Nephron progenitor cell (in vitro differentiated cells): ENCODE measurements at regions not wholly inside any gene's neighbourhood (a gene's known extent, or its start where the extent isn't known, plus 50 kb on each side); places are given as distances from the start of the nearest gene placed in this dataset.

Source experiments
- DNase-seq: peaks from one replicate; pipeline ENCODE4 v3.0.0; 2021
- H3K27ac Mint-ChIP-seq: 2 replicates; pipeline ENCODE4 v1.8.0; 2021; ENCODE audit warnings: mild to moderate bottlenecking, moderate library complexity, mixed read lengths
- H3K27me3 Mint-ChIP-seq: 2 replicates; pipeline ENCODE4 v1.8.0; 2021; ENCODE audit warnings: mild to moderate bottlenecking, low read depth, mixed read lengths; ENCODE audit not compliant: poor library complexity
- H3K36me3 Mint-ChIP-seq: 2 replicates; pipeline ENCODE4 v1.8.0; 2021; ENCODE audit warnings: low read depth, mixed read lengths
- H3K4me1 Mint-ChIP-seq: 2 replicates; pipeline ENCODE4 v1.8.0; 2021; ENCODE audit warnings: mixed read lengths
- H3K4me3 Mint-ChIP-seq: 2 replicates; pipeline ENCODE4 v1.8.0; 2021; ENCODE audit warnings: mild to moderate bottlenecking, moderate library complexity, mixed read lengths
- H3K9me3 Mint-ChIP-seq: 2 replicates; pipeline ENCODE4 v1.8.0; 2021; ENCODE audit warnings: mild to moderate bottlenecking, moderate library complexity, mixed read lengths
- TF ChIP-seq, protein P1 (sequence below): fragments of 200-600 bp; sonication (generic); IDR thresholded peaks from 2 replicates; pipeline ENCODE4 v1.5.0; 2021; ENCODE audit warnings: antibody characterized with exemption

GRCh38 chr4:4599481-4600275 is 57.8 kb upstream of the STX18 start:
- H3K27me3 Mint-ChIP-seq: no peaks in the 10 kb centered on the region

GRCh38 chr4:4598851-4599411 is 57.1 kb upstream of the STX18 start:
- Mint-ChIP-seq H3K27ac (no peak overlapping the region), H3K4me3 (no peak overlapping the region), H3K4me1 (peaks cover 32% of the 10 kb centered on the region), H3K9me3 (peaks cover 37% of the 10 kb centered on the region), H3K36me3 (peaks cover 45% of the 10 kb centered on the region), H3K27me3 (no peaks in the 10 kb centered on the region)
- DNase-seq: no peak
- TF ChIP-seq, protein P1, sequence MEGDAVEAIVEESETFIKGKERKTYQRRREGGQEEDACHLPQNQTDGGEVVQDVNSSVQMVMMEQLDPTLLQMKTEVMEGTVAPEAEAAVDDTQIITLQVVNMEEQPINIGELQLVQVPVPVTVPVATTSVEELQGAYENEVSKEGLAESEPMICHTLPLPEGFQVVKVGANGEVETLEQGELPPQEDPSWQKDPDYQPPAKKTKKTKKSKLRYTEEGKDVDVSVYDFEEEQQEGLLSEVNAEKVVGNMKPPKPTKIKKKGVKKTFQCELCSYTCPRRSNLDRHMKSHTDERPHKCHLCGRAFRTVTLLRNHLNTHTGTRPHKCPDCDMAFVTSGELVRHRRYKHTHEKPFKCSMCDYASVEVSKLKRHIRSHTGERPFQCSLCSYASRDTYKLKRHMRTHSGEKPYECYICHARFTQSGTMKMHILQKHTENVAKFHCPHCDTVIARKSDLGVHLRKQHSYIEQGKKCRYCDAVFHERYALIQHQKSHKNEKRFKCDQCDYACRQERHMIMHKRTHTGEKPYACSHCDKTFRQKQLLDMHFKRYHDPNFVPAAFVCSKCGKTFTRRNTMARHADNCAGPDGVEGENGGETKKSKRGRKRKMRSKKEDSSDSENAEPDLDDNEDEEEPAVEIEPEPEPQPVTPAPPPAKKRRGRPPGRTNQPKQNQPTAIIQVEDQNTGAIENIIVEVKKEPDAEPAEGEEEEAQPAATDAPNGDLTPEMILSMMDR: no peak

More at GRCh38 chr4:4599481-4600275, 57.8 kb upstream of the STX18 start:
- Mint-ChIP-seq H3K4me3 (no peak overlapping the region), H3K4me1 (peaks cover 39% of the 10 kb centered on the region), H3K36me3 (peaks cover 41% of the 10 kb centered on the region), H3K27ac (no peak overlapping the region), H3K9me3 (peaks cover 30% of the 10 kb centered on the region)
- no peak for DNase-seq
- TF ChIP-seq, protein P1: no peak

- Mint-ChIP-seq H3K27ac (no peak overlapping the region), H3K4me1 (peaks cover 26% of the 10 kb centered on the region), H3K27me3 (no peaks in the 10 kb centered on the region), H3K36me3 (peaks cover 54% of the 10 kb centered on the region), H3K9me3 (peaks cover 40% of the 10 kb centered on the region), H3K4me3 (no peak overlapping the region)
- DNase-seq: no peak
- TF ChIP-seq, protein P1: no peak
These were observed 54.9 kb upstream of the STX18 start for GRCh38 chr4:4596720-4597119.

DNA sequence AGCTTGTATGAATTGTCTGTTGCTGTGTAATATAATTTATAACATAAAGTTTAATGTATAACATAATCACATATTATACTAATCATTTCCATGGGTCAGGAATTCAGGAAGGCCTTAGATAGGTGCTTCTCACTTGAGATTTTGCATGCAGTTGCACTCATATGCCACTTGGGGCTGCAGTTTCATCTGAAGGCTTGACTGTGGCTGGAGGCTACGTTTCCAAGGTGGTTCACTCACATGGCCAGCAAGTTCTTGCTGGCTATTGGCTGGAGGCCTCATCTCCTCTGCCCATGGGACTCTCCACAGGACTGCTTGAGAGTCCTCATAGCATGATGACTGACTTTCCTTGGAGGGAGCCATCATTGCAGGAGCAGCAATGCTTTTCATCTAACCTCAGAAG is 53.4 kb upstream of the STX18 start:
- Mint-ChIP-seq H3K27me3 (no peaks in the 10 kb centered on the region), H3K36me3 (peaks cover 54% of the 10 kb centered on the region), H3K27ac (no peak overlapping the region), H3K4me1 (peaks cover 38% of the 10 kb centered on the region), H3K9me3 (peaks cover 40% of the 10 kb centered on the region), H3K4me3 (no peak overlapping the region)
- TF ChIP-seq, protein P1: no peak
- no peak for DNase-seq

GRCh38 chr4:4594285-4594920 is 52.6 kb upstream of the STX18 start:
- H3K4me1 Mint-ChIP-seq: peaks cover 35% of the 10 kb centered on the region
- TF ChIP-seq, protein P1: no peak
- DNase-seq: no peak
- H3K9me3 Mint-ChIP-seq: peaks cover 40% of the 10 kb centered on the region
- no peak overlapping the region for H3K4me3 Mint-ChIP-seq
- H3K27ac Mint-ChIP-seq: no peak overlapping the region
- H3K27me3 Mint-ChIP-seq: no peaks in the 10 kb centered on the region
- H3K36me3 Mint-ChIP-seq: peaks cover 50% of the 10 kb centered on the region
